ENCODE measurements at regions not wholly inside any gene's neighbourhood (a gene's known extent, or its start where the extent isn't known, plus 50 kb on each side); places are given as distances from the start of the nearest gene placed in this dataset.
A peak's percentile ranks its signal among the peaks of the same experiment; 100 is the strongest.

GRCh38 chr13:88066847-88067246, 395.7 kb downstream of the SLITRK5 start:
- intact Hi-C loops (cut with DNase I) = no loop called here
- DNase-seq = no peak
- Histone ChIP-seq H3K36me3 (no peaks in the 10 kb centered on the region), H3K4me1 (no peaks in the 10 kb centered on the region), H3K27ac (no peak overlapping the region), H3K27me3 (no peaks in the 10 kb centered on the region), H3K9me3 (no peaks in the 10 kb centered on the region), H3K4me3 (no peak overlapping the region)
- TF ChIP-seq POLR2AphosphoS5 (IDR thresholded peaks at IDR 0.05) (no peak), CTCF (IDR thresholded peaks at IDR 0.05) (no peak)
- 93 to 94% methylated on average over 2 of the region's 2 CpGs for WGBS, 2 donors

DNA sequence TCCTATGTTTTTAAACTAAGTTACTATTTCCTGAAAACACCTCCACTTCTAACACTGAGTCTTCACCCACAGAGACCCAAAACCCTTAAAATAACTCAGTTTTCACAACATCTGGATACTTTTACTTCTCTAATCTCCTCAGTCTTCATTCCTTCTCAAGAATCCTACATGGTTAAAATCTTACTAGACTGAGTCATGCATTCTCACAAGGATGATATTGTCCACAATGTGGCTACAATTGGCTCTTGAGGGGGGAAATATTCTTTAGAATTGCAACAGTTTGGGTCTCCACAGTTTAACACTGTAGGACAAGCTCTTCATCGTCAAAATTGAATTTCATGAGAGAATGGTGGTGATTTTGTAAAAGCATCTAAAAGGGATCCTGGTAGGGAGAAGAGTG, 397.1 kb downstream of the SLITRK5 start:
- TF ChIP-seq POLR2A (IDR thresholded peaks at IDR 0.05) (no peak), CTCF (IDR thresholded peaks at IDR 0.05) (no peak), EP300 (IDR thresholded peaks at IDR 0.05) (no peak), POLR2AphosphoS5 (IDR thresholded peaks at IDR 0.05) (no peak)
- DNase-seq = no peak
- Histone ChIP-seq H3K27me3 (no peaks in the 10 kb centered on the region), H3K36me3 (no peaks in the 10 kb centered on the region), H3K4me1 (no peaks in the 10 kb centered on the region), H3K27ac (no peak overlapping the region), H3K4me3 (no peak overlapping the region), H3K9me3 (no peaks in the 10 kb centered on the region)
- 88 to 95% methylated on average over 1 of the region's 1 CpG for WGBS, 2 donors
- intact Hi-C loops (cut with DNase I) = no loop called here

DNA sequence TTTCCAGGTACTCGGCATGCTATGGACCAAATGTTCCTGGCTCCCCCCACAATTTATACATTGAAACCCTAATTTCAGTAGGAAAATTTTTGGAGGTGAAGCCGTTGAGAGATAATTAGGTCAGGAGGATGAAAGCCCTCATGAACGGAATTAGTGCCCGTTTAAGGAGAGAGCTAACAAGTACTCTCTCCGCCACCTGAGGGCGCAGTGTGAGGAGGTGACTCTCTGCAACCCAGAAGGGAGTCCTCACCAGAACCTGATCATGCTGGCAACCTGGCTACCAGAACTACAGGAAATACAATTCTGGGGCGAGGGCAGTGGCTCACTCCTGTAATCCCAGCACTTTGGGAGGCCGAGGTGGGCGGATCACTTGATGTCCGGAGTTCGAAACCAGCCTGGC, 397.8 kb downstream of the SLITRK5 start:
- Histone ChIP-seq H3K27ac (no peak overlapping the region), H3K4me3 (no peak overlapping the region), H3K4me1 (no peaks in the 10 kb centered on the region), H3K27me3 (no peaks in the 10 kb centered on the region), H3K9me3 (no peaks in the 10 kb centered on the region), H3K36me3 (no peaks in the 10 kb centered on the region)
- WGBS, 2 donors = 89 to 92% methylated on average over 11 of the region's 11 CpGs
- peak; percentile 35 for DNase-seq
- no peak for TF ChIP-seq CTCF (IDR thresholded peaks at IDR 0.05)
- TF ChIP-seq POLR2A (IDR thresholded peaks at IDR 0.05) = no peak
- no peak for TF ChIP-seq EP300 (IDR thresholded peaks at IDR 0.05)
- no peak for TF ChIP-seq POLR2AphosphoS5 (IDR thresholded peaks at IDR 0.05)
- intact Hi-C loops (cut with DNase I) = no loop called here

GRCh38 chr13:88071371-88071770, 400.2 kb downstream of the SLITRK5 start:
- no peak for DNase-seq
- no peak overlapping the region for H3K4me3 ChIP-seq
- 77 to 79% methylated on average over 1 of the region's 1 CpG for WGBS, 2 donors
- TF ChIP-seq POLR2AphosphoS5 (IDR thresholded peaks at IDR 0.05) = no peak
- no peak for TF ChIP-seq EP300 (IDR thresholded peaks at IDR 0.05)
- no peak for TF ChIP-seq POLR2A (IDR thresholded peaks at IDR 0.05)
- TF ChIP-seq CTCF (IDR thresholded peaks at IDR 0.05) = no peak
- no peak overlapping the region for H3K27ac ChIP-seq
- no peaks in the 10 kb centered on the region for H3K27me3 ChIP-seq
- no peaks in the 10 kb centered on the region for H3K36me3 ChIP-seq
- no peaks in the 10 kb centered on the region for H3K4me1 ChIP-seq
- no peaks in the 10 kb centered on the region for H3K9me3 ChIP-seq
- intact Hi-C loops (cut with DNase I) = no loop called here

DNA sequence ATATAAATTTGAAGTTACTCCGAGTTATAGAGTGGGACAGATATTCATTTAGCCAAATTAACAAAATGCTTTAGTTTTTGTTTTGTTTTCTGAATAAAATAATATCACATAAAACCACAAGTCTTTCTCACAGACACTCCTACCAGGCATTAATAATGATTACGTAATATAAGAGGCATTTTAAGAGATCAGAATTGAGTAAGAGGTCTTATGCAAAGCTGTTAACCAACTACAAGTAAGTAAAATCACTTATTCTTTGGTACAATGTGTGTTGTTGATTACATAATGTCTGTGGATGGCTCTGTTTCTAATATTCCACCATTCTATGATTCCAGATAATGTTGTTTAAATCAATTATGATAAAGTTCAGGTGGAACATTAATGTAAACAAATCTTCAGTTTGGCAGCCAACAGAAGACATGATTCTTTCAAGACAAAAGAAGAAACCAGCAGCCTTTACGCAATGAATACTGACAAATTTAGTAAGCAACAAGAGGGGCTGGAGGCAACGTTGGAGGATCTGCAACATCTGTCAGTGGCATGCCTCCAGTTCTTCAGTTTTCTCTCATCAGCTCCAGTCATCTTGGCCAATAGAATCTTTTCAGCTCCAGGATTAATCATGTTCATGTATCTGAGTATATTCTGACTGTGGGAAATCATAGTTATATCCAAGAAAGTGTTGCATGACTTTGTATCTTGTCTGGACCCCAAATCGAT, 403.8 kb downstream of the SLITRK5 start:
- Histone ChIP-seq H3K4me1 (no peaks in the 10 kb centered on the region), H3K9me3 (no peaks in the 10 kb centered on the region), H3K36me3 (no peaks in the 10 kb centered on the region), H3K27me3 (no peaks in the 10 kb centered on the region), H3K27ac (no peak overlapping the region), H3K4me3 (no peak overlapping the region)
- peak; percentile 77 for DNase-seq
- 66 to 78% methylated on average over 5 of the region's 5 CpGs for WGBS, 2 donors
- intact Hi-C loops (cut with DNase I) = no loop called here
- no peak for TF ChIP-seq EP300 (IDR thresholded peaks at IDR 0.05)
- TF ChIP-seq POLR2AphosphoS5 (IDR thresholded peaks at IDR 0.05) = no peak
- TF ChIP-seq CTCF (IDR thresholded peaks at IDR 0.05) = no peak
- TF ChIP-seq POLR2A (IDR thresholded peaks at IDR 0.05) = no peak

All from sigmoid colon (tissue), 6 donors.